Smooth muscle cell (in vitro differentiated cells): ENCODE measurements at regions not wholly inside any gene's neighbourhood (a gene's known extent, or its start where the extent isn't known, plus 50 kb on each side); places are given as distances from the start of the nearest gene placed in this dataset.
"Not testable (repeated sequence)": the region's sequence is repeated elsewhere in the genome, so short reads cannot be mapped to it uniquely, and the experiment has no call there.

Source experiments
- DNase-seq: peaks from one replicate; lab custom pipeline; 2025; ENCODE audit not compliant: unreplicated experiment; lab: John Stamatoyannopoulos, UW
- H2AFZ ChIP-seq: fragments of 200-600 bp; sonication (generic); 2 replicates; pipeline ENCODE4 v1.6.0; 2016; ENCODE audit warnings: antibody characterized with exemption, low read depth, mild to moderate bottlenecking
- H3F3A ChIP-seq: fragments of 200-600 bp; sonication (generic); 2 replicates; pipeline ENCODE4 v1.6.0; 2017; ENCODE audit warnings: antibody characterized with exemption, low read depth
- H3K27ac ChIP-seq: fragments of 200-600 bp; sonication (generic); 2 replicates; pipeline ENCODE4 v1.5.1; 2016; ENCODE audit warnings: low read depth, mild to moderate bottlenecking
- H3K27me3 ChIP-seq: fragments of 200-600 bp; sonication (generic); 2 replicates; pipeline ENCODE4 v1.6.1; 2016; ENCODE audit warnings: low read depth, mild to moderate bottlenecking
- H3K36me3 ChIP-seq: fragments of 200-600 bp; sonication (generic); 2 replicates; pipeline ENCODE4 v1.5.1; 2016; ENCODE audit warnings: low read depth
- H3K4me1 ChIP-seq: fragments of 200-600 bp; sonication (generic); 2 replicates; pipeline ENCODE4 v1.5.1; 2016; ENCODE audit warnings: low read depth
- H3K4me2 ChIP-seq: fragments of 200-600 bp; sonication (generic); 2 replicates; pipeline ENCODE4 v1.6.0; 2016; ENCODE audit warnings: mild to moderate bottlenecking
- H3K4me3 ChIP-seq: fragments of 200-600 bp; sonication (generic); 2 replicates; pipeline ENCODE4 v1.5.1; 2016; ENCODE audit warnings: mild to moderate bottlenecking
- H3K79me2 ChIP-seq: fragments of 200-600 bp; sonication (generic); 2 replicates; pipeline ENCODE4 v1.6.0; 2016; ENCODE audit warnings: low read depth, mild to moderate bottlenecking
- H3K9ac ChIP-seq: fragments of 200-600 bp; sonication (generic); 2 replicates; pipeline ENCODE4 v1.6.0; 2016; ENCODE audit warnings: low read depth
- H3K9me3 ChIP-seq: fragments of 200-600 bp; sonication (generic); replicated peaks from 2 replicates; pipeline ENCODE4 v1.5.1; 2016; ENCODE audit warnings: low read depth
- H4K20me1 ChIP-seq: fragments of 200-600 bp; sonication (generic); 2 replicates; pipeline ENCODE4 v1.6.0; 2016; ENCODE audit warnings: low read depth
- WGBS: methylation state at CpG from one replicate; pipeline ENCODE4 v1.1.7; 2016; ENCODE audit warnings: low lambda C conversion rate; 5-methylcytosine and 5-hydroxymethylcytosine counted together
- TF ChIP-seq, protein P1 (sequence below): fragments of 200-600 bp; sonication (generic); IDR thresholded peaks from 2 replicates; pipeline ENCODE4 v1.5.1; 2017; ENCODE audit warnings: borderline replicate concordance, mild to moderate bottlenecking, antibody characterized with exemption; ENCODE audit not compliant: insufficient read depth, poor library complexity, severe bottlenecking

DNA sequence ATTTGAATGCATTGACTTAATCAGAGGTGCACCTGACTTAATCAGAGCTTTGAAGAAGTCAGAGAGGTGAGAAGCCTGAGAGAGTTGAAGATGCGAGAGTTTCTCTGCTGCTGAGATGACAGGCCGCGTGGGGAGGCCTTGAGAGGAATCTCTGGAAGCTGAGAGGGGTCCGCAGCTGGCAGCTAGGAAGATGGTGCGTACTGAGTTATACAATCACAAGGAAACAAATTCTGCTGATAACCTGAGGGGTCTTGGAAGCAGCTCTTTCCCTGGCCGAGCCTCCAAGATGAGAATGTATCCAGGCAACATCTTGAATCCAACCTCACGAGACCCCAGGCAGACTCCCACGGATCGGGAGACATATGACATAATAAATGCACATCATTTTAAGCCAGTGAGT, 91.7 kb downstream of the SPATA31A6 start:
- Histone ChIP-seq H3K36me3 (no peaks in the 10 kb centered on the region), H3K4me1 (no peaks in the 10 kb centered on the region), H3F3A (no peaks in the 10 kb centered on the region), H4K20me1 (no peaks in the 10 kb centered on the region), H3K4me3 (no peak overlapping the region), H3K27ac (no peak overlapping the region), H3K27me3 (peaks cover 4% of the 10 kb centered on the region), H3K9me3 (no peaks in the 10 kb centered on the region), H3K4me2 (no peak overlapping the region), H2AFZ (no peak overlapping the region), H3K9ac (no peak overlapping the region), H3K79me2 (no peaks in the 10 kb centered on the region)
- WGBS = 89% methylated on average over 9 of the region's 9 CpGs
- TF ChIP-seq, protein P1, sequence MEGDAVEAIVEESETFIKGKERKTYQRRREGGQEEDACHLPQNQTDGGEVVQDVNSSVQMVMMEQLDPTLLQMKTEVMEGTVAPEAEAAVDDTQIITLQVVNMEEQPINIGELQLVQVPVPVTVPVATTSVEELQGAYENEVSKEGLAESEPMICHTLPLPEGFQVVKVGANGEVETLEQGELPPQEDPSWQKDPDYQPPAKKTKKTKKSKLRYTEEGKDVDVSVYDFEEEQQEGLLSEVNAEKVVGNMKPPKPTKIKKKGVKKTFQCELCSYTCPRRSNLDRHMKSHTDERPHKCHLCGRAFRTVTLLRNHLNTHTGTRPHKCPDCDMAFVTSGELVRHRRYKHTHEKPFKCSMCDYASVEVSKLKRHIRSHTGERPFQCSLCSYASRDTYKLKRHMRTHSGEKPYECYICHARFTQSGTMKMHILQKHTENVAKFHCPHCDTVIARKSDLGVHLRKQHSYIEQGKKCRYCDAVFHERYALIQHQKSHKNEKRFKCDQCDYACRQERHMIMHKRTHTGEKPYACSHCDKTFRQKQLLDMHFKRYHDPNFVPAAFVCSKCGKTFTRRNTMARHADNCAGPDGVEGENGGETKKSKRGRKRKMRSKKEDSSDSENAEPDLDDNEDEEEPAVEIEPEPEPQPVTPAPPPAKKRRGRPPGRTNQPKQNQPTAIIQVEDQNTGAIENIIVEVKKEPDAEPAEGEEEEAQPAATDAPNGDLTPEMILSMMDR = no peak
- DNase-seq = no peak

DNA sequence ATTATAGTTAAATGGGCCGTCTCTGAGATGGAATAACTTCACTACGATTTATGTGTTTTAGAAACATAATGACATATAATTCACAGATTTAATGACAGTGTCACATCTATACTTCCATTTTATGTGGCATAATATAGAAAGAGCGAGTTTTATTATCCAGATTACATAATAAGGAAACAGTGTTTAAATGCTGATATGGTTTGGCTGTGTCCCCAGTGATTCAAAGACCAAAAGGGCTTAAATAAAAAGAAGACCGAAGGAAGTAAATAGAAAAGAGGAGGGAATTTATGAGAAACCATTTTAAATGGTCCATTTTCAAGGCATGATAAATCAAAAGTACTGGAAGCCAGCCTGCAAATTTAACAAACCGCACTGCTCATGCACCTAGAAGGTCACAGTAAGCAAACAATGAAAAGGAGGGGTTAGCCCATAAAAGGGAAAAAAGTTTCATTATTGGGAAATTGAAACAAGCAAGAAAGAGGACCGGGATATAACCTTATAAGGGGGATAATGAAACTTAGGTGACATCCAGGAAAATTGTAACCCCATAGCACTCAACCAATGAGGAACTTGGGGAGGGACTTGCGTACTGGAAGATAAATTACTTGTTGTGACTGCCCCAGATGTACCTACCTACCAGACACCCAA, 99.2 kb downstream of the SPATA31A6 start:
- not testable (repeated sequence) for H2AFZ ChIP-seq, H3K36me3 ChIP-seq, H3K4me1 ChIP-seq, H3K27ac ChIP-seq, H3K9ac ChIP-seq, H3K4me2 ChIP-seq, H3K27me3 ChIP-seq, H3K4me3 ChIP-seq, H3F3A ChIP-seq, DNase-seq, H3K9me3 ChIP-seq, H4K20me1 ChIP-seq, H3K79me2 ChIP-seq
- WGBS = 89% methylated on average over 7 of the region's 7 CpGs

GRCh38 chr9:42283179-42283543, 99.7 kb downstream of the SPATA31A6 start:
- DNase-seq, H3K4me2 ChIP-seq, H3K27ac ChIP-seq, H3K4me1 ChIP-seq, H3K36me3 ChIP-seq, H2AFZ ChIP-seq, H4K20me1 ChIP-seq, H3K9me3 ChIP-seq, H3K9ac ChIP-seq, H3F3A ChIP-seq, H3K79me2 ChIP-seq, H3K27me3 ChIP-seq, H3K4me3 ChIP-seq: not testable (repeated sequence)
- WGBS = 93% methylated on average over 2 of the region's 2 CpGs

- H3K27me3 ChIP-seq, H3K9me3 ChIP-seq, H3K27ac ChIP-seq, H3F3A ChIP-seq, H2AFZ ChIP-seq, H3K79me2 ChIP-seq, H3K4me1 ChIP-seq, H3K9ac ChIP-seq, DNase-seq, H3K4me2 ChIP-seq, H3K36me3 ChIP-seq, H3K4me3 ChIP-seq, H4K20me1 ChIP-seq: not testable (repeated sequence)
- 85% methylated on average over 7 of the region's 7 CpGs for WGBS
Measured at GRCh38 chr9:42286145-42286845, 102.8 kb downstream of the SPATA31A6 start.

DNA sequence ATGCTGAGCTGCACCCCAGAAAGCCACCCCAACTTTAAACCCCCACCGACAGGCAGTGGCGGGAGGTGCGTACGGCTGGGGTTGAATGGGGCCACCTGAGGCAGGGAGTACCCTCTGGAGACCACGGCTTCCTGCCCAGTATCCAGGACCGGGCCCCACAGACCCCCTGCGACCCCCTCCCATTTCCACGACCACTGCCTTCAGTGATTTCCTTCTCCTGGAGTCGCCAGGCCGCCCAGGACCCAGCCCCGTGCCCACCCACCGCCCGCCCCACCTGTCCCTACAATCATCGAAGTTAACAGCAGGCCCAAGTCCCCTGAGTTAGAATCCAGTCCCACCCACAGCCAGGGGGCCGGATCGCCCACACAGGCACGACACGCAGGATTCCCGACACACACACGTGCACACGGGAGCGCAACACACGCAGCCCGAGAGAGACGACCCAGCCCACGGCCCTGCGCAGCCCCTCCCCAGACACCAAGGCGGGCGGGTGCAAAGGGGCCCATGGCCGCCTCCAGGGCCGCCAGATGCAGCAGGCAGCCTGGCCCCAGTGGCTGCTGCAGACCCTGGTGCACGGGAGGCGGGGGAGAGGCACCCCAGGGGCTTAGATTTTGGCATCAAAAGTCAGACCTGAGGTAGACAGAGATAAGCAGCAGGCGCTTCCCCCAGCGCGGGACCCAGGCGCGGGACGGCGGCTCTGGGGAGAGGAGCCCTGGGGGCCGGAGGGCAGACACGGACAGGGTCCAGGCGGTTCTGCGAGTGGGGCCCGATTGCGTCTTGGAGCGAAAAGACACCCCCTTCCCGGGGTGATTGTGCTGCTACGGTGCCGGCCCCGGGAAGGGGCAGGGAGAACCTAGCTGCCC, 104.8 kb downstream of the SPATA31A6 start:
- not testable (repeated sequence) for H2AFZ ChIP-seq, H3K9ac ChIP-seq, H3K79me2 ChIP-seq, H3F3A ChIP-seq, H3K36me3 ChIP-seq, H3K4me2 ChIP-seq, H3K9me3 ChIP-seq, H3K27ac ChIP-seq, DNase-seq, H3K4me3 ChIP-seq, H3K27me3 ChIP-seq, H3K4me1 ChIP-seq, H4K20me1 ChIP-seq
- 96% methylated on average over 42 of the region's 51 CpGs for WGBS

- not testable (repeated sequence) for H3K9me3 ChIP-seq, H3K9ac ChIP-seq, DNase-seq, H3K27ac ChIP-seq, H3K4me3 ChIP-seq, H3K36me3 ChIP-seq, H3K27me3 ChIP-seq, H3K4me2 ChIP-seq, H4K20me1 ChIP-seq, H3K79me2 ChIP-seq, H3F3A ChIP-seq, H3K4me1 ChIP-seq, H2AFZ ChIP-seq
- 96% methylated on average over 5 of the region's 11 CpGs for WGBS
Measured at GRCh38 chr9:42288865-42289229, 105.4 kb downstream of the SPATA31A6 start.

- not testable (repeated sequence) for H3K27ac ChIP-seq, DNase-seq, H3K36me3 ChIP-seq, H3K79me2 ChIP-seq, H3K9me3 ChIP-seq, H3K27me3 ChIP-seq, H3K9ac ChIP-seq, H2AFZ ChIP-seq, H3F3A ChIP-seq, H3K4me2 ChIP-seq, H3K4me1 ChIP-seq, H4K20me1 ChIP-seq, H3K4me3 ChIP-seq
Measured at GRCh38 chr9:42300124-42300523, 116.7 kb downstream of the SPATA31A6 start.
